ENCODE measurements at regions not wholly inside any gene's neighbourhood (a gene's known extent, or its start where the extent isn't known, plus 50 kb on each side); places are given as distances from the start of the nearest gene placed in this dataset.

- TF ChIP-seq ZFP30 (CRISPR knock-in tag; IDR thresholded peaks at IDR 0.05) (no peak), RARB (CRISPR knock-in tag; IDR thresholded peaks at IDR 0.05) (no peak), GLIS3 (CRISPR knock-in tag; IDR thresholded peaks at IDR 0.05) (no peak)
Measured at GRCh38 chr4:149933120-149933519, 117.5 kb upstream of the IQCM start.
